HCT116 (cell line): ENCODE measurements at regions not wholly inside any gene's neighbourhood (a gene's known extent, or its start where the extent isn't known, plus 50 kb on each side); places are given as distances from the start of the nearest gene placed in this dataset.

Experiments
- EGR1 ChIP-seq: IDR thresholded peaks from 2 replicates; pipeline ENCODE4 v1.6.1; 2012; ENCODE audit warnings: low read depth
- EZH2 ChIP-seq: fragments of 200-600 bp; sonication (generic); IDR thresholded peaks from 2 replicates; pipeline ENCODE4 v1.6.1; 2017; ENCODE audit warnings: antibody characterized with exemption, mixed run types
- JUND ChIP-seq: IDR thresholded peaks from 2 replicates; pipeline ENCODE4 v1.6.1; 2012
- POLR2A ChIP-seq: IDR thresholded peaks from 2 replicates; pipeline ENCODE4 v1.7.0; 2011; ENCODE audit warnings: borderline replicate concordance; ENCODE audit not compliant: insufficient read depth, insufficient read length; ENCODE audit errors: extremely low read depth
- POLR2AphosphoS5 ChIP-seq: IDR thresholded peaks from 2 replicates; pipeline ENCODE4 v1.6.1; 2011; ENCODE audit warnings: mild to moderate bottlenecking, low read depth, low read length, moderate library complexity
- RAD21 ChIP-seq: IDR thresholded peaks from 2 replicates; pipeline ENCODE4 v1.6.1; 2012; ENCODE audit warnings: low read depth, mild to moderate bottlenecking
- SIN3A ChIP-seq: IDR thresholded peaks from 2 replicates; pipeline ENCODE4 v1.6.1; 2012; ENCODE audit warnings: low read depth
- YY1 ChIP-seq: IDR thresholded peaks from 2 replicates; pipeline ENCODE4 v1.6.1; 2011; ENCODE audit warnings: low read length, low read depth, moderate library complexity, mild to moderate bottlenecking; ENCODE audit not compliant: insufficient replicate concordance; ENCODE audit errors: extremely low read depth
- TF ChIP-seq, protein P1 (sequence below), 3 experiments: fragments of 200-600 bp in 1 of 3; sonication (generic) in 1 of 3; IDR thresholded peaks in 2 of 3; conservative IDR thresholded peaks in 1 of 3; 2 replicates each; pipeline ENCODE4 v1.5.1; 2012 to 2017; ENCODE audit warnings: low read depth in 2 of 3, low read length in 2 of 3, antibody characterized with exemption in 1 of 3, borderline replicate concordance in 1 of 3, control low read depth in 1 of 3, mild to moderate bottlenecking in 1 of 3, mixed read lengths in 1 of 3, mixed run types in 1 of 3, moderate library complexity in 1 of 3; ENCODE audit not compliant: insufficient read depth in 1 of 3
- TF ChIP-seq, protein P2 (sequence below): IDR thresholded peaks from 2 replicates; pipeline ENCODE4 v1.6.1; 2012; ENCODE audit warnings: low read depth

DNA sequence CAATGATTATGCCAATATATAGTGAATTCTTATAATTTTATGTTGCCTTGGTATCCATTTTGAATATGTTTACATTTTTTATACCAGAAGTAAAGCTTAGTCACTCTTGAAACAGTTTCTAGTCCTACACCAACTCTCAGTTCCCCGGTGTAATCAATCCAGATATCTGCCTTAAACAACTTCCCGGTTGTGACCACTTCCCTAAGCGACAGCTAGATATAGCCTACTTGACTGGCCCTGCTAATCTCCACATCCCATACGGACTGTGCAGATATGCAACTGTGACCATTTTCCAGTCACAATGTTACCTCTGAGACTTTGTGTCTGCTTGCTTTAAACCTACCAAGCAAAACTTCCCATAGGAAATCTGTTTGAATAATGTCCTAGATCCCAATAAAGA is 1551.5 kb upstream of the SEL1L start:
- TF ChIP-seq POLR2AphosphoS5 (no peak), JUND (no peak), EZH2 (no peak), SIN3A (no peak), EGR1 (no peak), YY1 (no peak), POLR2A (no peak), RAD21 (no peak)
- TF ChIP-seq, protein P1, sequence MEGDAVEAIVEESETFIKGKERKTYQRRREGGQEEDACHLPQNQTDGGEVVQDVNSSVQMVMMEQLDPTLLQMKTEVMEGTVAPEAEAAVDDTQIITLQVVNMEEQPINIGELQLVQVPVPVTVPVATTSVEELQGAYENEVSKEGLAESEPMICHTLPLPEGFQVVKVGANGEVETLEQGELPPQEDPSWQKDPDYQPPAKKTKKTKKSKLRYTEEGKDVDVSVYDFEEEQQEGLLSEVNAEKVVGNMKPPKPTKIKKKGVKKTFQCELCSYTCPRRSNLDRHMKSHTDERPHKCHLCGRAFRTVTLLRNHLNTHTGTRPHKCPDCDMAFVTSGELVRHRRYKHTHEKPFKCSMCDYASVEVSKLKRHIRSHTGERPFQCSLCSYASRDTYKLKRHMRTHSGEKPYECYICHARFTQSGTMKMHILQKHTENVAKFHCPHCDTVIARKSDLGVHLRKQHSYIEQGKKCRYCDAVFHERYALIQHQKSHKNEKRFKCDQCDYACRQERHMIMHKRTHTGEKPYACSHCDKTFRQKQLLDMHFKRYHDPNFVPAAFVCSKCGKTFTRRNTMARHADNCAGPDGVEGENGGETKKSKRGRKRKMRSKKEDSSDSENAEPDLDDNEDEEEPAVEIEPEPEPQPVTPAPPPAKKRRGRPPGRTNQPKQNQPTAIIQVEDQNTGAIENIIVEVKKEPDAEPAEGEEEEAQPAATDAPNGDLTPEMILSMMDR (IDR thresholded peaks at IDR 0.05 in 2 of 3, conservative IDR thresholded peaks at IDR 0.05 in 1 of 3; ENCODE audit: borderline replicate concordance in 1 of 3, insufficient read depth in 1 of 3, low read depth in 2 of 3, low read length in 2 of 3), result no peak
- TF ChIP-seq, protein P2, sequence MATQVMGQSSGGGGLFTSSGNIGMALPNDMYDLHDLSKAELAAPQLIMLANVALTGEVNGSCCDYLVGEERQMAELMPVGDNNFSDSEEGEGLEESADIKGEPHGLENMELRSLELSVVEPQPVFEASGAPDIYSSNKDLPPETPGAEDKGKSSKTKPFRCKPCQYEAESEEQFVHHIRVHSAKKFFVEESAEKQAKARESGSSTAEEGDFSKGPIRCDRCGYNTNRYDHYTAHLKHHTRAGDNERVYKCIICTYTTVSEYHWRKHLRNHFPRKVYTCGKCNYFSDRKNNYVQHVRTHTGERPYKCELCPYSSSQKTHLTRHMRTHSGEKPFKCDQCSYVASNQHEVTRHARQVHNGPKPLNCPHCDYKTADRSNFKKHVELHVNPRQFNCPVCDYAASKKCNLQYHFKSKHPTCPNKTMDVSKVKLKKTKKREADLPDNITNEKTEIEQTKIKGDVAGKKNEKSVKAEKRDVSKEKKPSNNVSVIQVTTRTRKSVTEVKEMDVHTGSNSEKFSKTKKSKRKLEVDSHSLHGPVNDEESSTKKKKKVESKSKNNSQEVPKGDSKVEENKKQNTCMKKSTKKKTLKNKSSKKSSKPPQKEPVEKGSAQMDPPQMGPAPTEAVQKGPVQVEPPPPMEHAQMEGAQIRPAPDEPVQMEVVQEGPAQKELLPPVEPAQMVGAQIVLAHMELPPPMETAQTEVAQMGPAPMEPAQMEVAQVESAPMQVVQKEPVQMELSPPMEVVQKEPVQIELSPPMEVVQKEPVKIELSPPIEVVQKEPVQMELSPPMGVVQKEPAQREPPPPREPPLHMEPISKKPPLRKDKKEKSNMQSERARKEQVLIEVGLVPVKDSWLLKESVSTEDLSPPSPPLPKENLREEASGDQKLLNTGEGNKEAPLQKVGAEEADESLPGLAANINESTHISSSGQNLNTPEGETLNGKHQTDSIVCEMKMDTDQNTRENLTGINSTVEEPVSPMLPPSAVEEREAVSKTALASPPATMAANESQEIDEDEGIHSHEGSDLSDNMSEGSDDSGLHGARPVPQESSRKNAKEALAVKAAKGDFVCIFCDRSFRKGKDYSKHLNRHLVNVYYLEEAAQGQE, result no peak
